Astrocyte (in vitro differentiated cells and primary cell): ENCODE measurements at regions not wholly inside any gene's neighbourhood (a gene's known extent, or its start where the extent isn't known, plus 50 kb on each side); places are given as distances from the start of the nearest gene placed in this dataset.
"Not testable (repeated sequence)": the region's sequence is repeated elsewhere in the genome, so short reads cannot be mapped to it uniquely, and the experiment has no call there.

Experiments
- DNase-seq: peaks from one replicate; pipeline ENCODE4 v3.0.0-alpha.2; 2010; ENCODE audit warnings: low read depth
- FAIRE-seq: peaks from 2 replicates; lab custom pipeline; 2011; peaks lifted over from hg19 to GRCh38; lab: Jason Lieb, UNC
- H2AFZ ChIP-seq: 2 replicates; pipeline ENCODE4 v1.6.0; 2012; ENCODE audit warnings: low read depth, low read length, inconsistent platforms
- H3K27ac ChIP-seq: 2 replicates; pipeline ENCODE4 v1.5.1; 2011; ENCODE audit warnings: low read depth, low read length, inconsistent platforms
- H3K27me3 ChIP-seq: 2 replicates; pipeline ENCODE4 v1.6.0; 2011; ENCODE audit warnings: low read length, inconsistent platforms; ENCODE audit not compliant: insufficient read depth
- H3K36me3 ChIP-seq: 2 replicates; pipeline ENCODE4 v1.5.1; 2011; ENCODE audit warnings: low read length, inconsistent platforms; ENCODE audit not compliant: insufficient read depth
- H3K4me1 ChIP-seq: 2 replicates; pipeline ENCODE4 v1.5.1; 2011; ENCODE audit warnings: low read length, inconsistent platforms; ENCODE audit not compliant: insufficient read depth
- H3K4me2 ChIP-seq: 2 replicates; pipeline ENCODE4 v1.6.0; 2012; ENCODE audit warnings: low read length, inconsistent platforms
- H3K4me3 ChIP-seq: 2 replicates; pipeline ENCODE4 v1.5.1; 2011; ENCODE audit warnings: low read depth, mild to moderate bottlenecking, low read length, inconsistent platforms; ENCODE audit not compliant: insufficient read depth
- H3K79me2 ChIP-seq: 2 replicates; pipeline ENCODE4 v1.6.0; 2012; ENCODE audit warnings: mild to moderate bottlenecking, low read length, inconsistent platforms; ENCODE audit not compliant: insufficient read depth
- H3K9ac ChIP-seq: 2 replicates; pipeline ENCODE4 v1.6.0; 2012; ENCODE audit warnings: mild to moderate bottlenecking, low read length, inconsistent platforms
- H3K9me3 ChIP-seq: 2 replicates; pipeline ENCODE4 v1.5.1; 2012; ENCODE audit warnings: low read depth, mild to moderate bottlenecking, low read length, inconsistent platforms; ENCODE audit not compliant: insufficient read depth
- H4K20me1 ChIP-seq: 2 replicates; pipeline ENCODE4 v1.6.0; 2012; ENCODE audit warnings: low read length, inconsistent platforms; ENCODE audit not compliant: insufficient read depth
- H3K27ac Mint-ChIP-seq: one replicate; pipeline ENCODE4 v1.8.0; 2021; ENCODE audit warnings: mild to moderate bottlenecking, mixed read lengths; ENCODE audit not compliant: unreplicated experiment
- H3K27me3 Mint-ChIP-seq: one replicate; pipeline ENCODE4 v1.8.0; 2021; ENCODE audit warnings: low read depth, mixed read lengths; ENCODE audit not compliant: unreplicated experiment
- H3K36me3 Mint-ChIP-seq: one replicate; pipeline ENCODE4 v1.8.0; 2021; ENCODE audit warnings: low read depth, mixed read lengths; ENCODE audit not compliant: unreplicated experiment
- H3K4me1 Mint-ChIP-seq: one replicate; pipeline ENCODE4 v1.8.0; 2021; ENCODE audit warnings: low read depth, mixed read lengths; ENCODE audit not compliant: unreplicated experiment
- H3K4me3 Mint-ChIP-seq: one replicate; pipeline ENCODE4 v1.8.0; 2021; ENCODE audit warnings: mild to moderate bottlenecking, moderate library complexity, mixed read lengths; ENCODE audit not compliant: unreplicated experiment
- H3K9me3 Mint-ChIP-seq: one replicate; pipeline ENCODE4 v1.8.0; 2021; ENCODE audit warnings: mild to moderate bottlenecking, mixed read lengths; ENCODE audit not compliant: unreplicated experiment
- CTCF ChIP-seq: IDR thresholded peaks from 2 replicates; pipeline ENCODE4 v1.5.1; 2011; ENCODE audit warnings: low read depth, mild to moderate bottlenecking, inconsistent platforms, low read length, moderate library complexity; ENCODE audit not compliant: insufficient read depth
- EZH2 ChIP-seq: IDR thresholded peaks from 2 replicates; pipeline ENCODE4 v1.6.1; 2012; ENCODE audit warnings: mild to moderate bottlenecking, low read length, inconsistent platforms; ENCODE audit not compliant: insufficient read depth

- Histone ChIP-seq H3K79me2 (no peaks in the 10 kb centered on the region), H3K9me3 (no peaks in the 10 kb centered on the region), H3K4me1 (no peaks in the 10 kb centered on the region), H3K27me3 (peaks cover 5% of the 10 kb centered on the region), H3K9ac (no peak overlapping the region), H2AFZ (no peak overlapping the region), H3K4me2 (no peak overlapping the region), H3K36me3 (no peaks in the 10 kb centered on the region), H3K27ac (no peak overlapping the region), H3K4me3 (no peak overlapping the region), H4K20me1 (no peaks in the 10 kb centered on the region)
- H3K27me3 Mint-ChIP-seq: peaks cover 8% of the 10 kb centered on the region
- DNase-seq (no peak), FAIRE-seq (no peak)
- no peak overlapping the region for H3K4me3 Mint-ChIP-seq
- H3K36me3 Mint-ChIP-seq: no peaks in the 10 kb centered on the region
- H3K27ac Mint-ChIP-seq: no peak overlapping the region
- H3K9me3 Mint-ChIP-seq: no peaks in the 10 kb centered on the region
- no peaks in the 10 kb centered on the region for H3K4me1 Mint-ChIP-seq
- TF ChIP-seq EZH2 (no peak), CTCF (no peak)
These were observed 77.4 kb upstream of the ELOVL5 start for GRCh38 chr6:53426117-53426516.

GRCh38 chr6:53424976-53425718 is 76.4 kb upstream of the ELOVL5 start:
- H3K4me3 Mint-ChIP-seq: no peak overlapping the region
- FAIRE-seq (no peak), DNase-seq (no peak)
- H2AFZ ChIP-seq: no peak overlapping the region
- H3K27me3 ChIP-seq: peaks cover 5% of the 10 kb centered on the region
- peaks cover 8% of the 10 kb centered on the region for H3K27me3 Mint-ChIP-seq
- no peaks in the 10 kb centered on the region for H3K9me3 Mint-ChIP-seq
- H3K36me3 ChIP-seq: no peaks in the 10 kb centered on the region
- H3K4me2 ChIP-seq: no peak overlapping the region
- no peaks in the 10 kb centered on the region for H3K36me3 Mint-ChIP-seq
- H3K4me3 ChIP-seq: no peak overlapping the region
- H3K79me2 ChIP-seq: no peaks in the 10 kb centered on the region
- H3K4me1 Mint-ChIP-seq: no peaks in the 10 kb centered on the region
- H4K20me1 ChIP-seq: no peaks in the 10 kb centered on the region
- TF ChIP-seq CTCF (no peak), EZH2 (no peak)
- H3K9ac ChIP-seq: no peak overlapping the region
- no peak overlapping the region for H3K27ac Mint-ChIP-seq
- H3K27ac ChIP-seq: no peak overlapping the region
- H3K4me1 ChIP-seq: no peaks in the 10 kb centered on the region
- H3K9me3 ChIP-seq: no peaks in the 10 kb centered on the region

- Mint-ChIP-seq H3K27ac (no peak overlapping the region), H3K9me3 (no peaks in the 10 kb centered on the region), H3K4me1 (no peaks in the 10 kb centered on the region), H3K27me3 (peaks cover 8% of the 10 kb centered on the region), H3K36me3 (no peaks in the 10 kb centered on the region), H3K4me3 (no peak overlapping the region)
- H3K27ac ChIP-seq: no peak overlapping the region
- H2AFZ ChIP-seq: no peak overlapping the region
- TF ChIP-seq EZH2 (no peak), CTCF (no peak)
- no peaks in the 10 kb centered on the region for H3K79me2 ChIP-seq
- DNase-seq (no peak), FAIRE-seq (no peak)
- H3K4me3 ChIP-seq: no peak overlapping the region
- H3K9me3 ChIP-seq: no peaks in the 10 kb centered on the region
- no peak overlapping the region for H3K9ac ChIP-seq
- H4K20me1 ChIP-seq: no peaks in the 10 kb centered on the region
- no peaks in the 10 kb centered on the region for H3K4me1 ChIP-seq
- H3K27me3 ChIP-seq: peaks cover 5% of the 10 kb centered on the region
- no peak overlapping the region for H3K4me2 ChIP-seq
- no peaks in the 10 kb centered on the region for H3K36me3 ChIP-seq
These were observed 75.5 kb upstream of the ELOVL5 start for GRCh38 chr6:53424300-53424699.

GRCh38 chr6:53423560-53423959 is 74.8 kb upstream of the ELOVL5 start:
- H3K4me1 ChIP-seq, H3K9me3 Mint-ChIP-seq, H3K36me3 ChIP-seq, H3K4me3 Mint-ChIP-seq, H3K4me2 ChIP-seq, H3K79me2 ChIP-seq, H3K9me3 ChIP-seq, H3K27me3 Mint-ChIP-seq, H2AFZ ChIP-seq, H3K36me3 Mint-ChIP-seq, H3K4me1 Mint-ChIP-seq, H3K27ac Mint-ChIP-seq, H3K4me3 ChIP-seq, FAIRE-seq, H3K27ac ChIP-seq, H4K20me1 ChIP-seq, H3K9ac ChIP-seq, H3K27me3 ChIP-seq, DNase-seq: not testable (repeated sequence)
